ENCODE measurements at regions not wholly inside any gene's neighbourhood (a gene's known extent, or its start where the extent isn't known, plus 50 kb on each side); places are given as distances from the start of the nearest gene placed in this dataset.

GRCh38 chr7:79714081-79714480 is 260.6 kb upstream of the MAGI2 start:
- Histone ChIP-seq H3K4me3 (ENCODE audit: low read length) (no peak overlapping the region), H3K9me3 (ENCODE audit: control insufficient read depth, low read length) (no peaks in the 10 kb centered on the region), H3K36me3 (ENCODE audit: control insufficient read depth, insufficient read depth, low read length) (no peaks in the 10 kb centered on the region), H3K27ac (ENCODE audit: low read depth, low read length) (no peak overlapping the region), H3K27me3 (ENCODE audit: control insufficient read depth, insufficient read depth, low read length, poor library complexity, severe bottlenecking) (no peaks in the 10 kb centered on the region), H3K4me1 (ENCODE audit: control insufficient read depth, insufficient read depth, low read length) (peaks cover 5% of the 10 kb centered on the region), H3K9ac (ENCODE audit: extremely low read depth, low read length, poor library complexity, severe bottlenecking) (no peak overlapping the region)
- Mint-ChIP-seq H3K27ac (no peak overlapping the region), H3K27me3 (ENCODE audit: insufficient read depth) (peaks cover 19% of the 10 kb centered on the region), H3K9me3 (no peaks in the 10 kb centered on the region), H3K4me3 (no peak overlapping the region), H3K4me1 (peaks cover 13% of the 10 kb centered on the region), H3K36me3 (ENCODE audit: low read depth) (no peaks in the 10 kb centered on the region)
- DNase-seq, result no peak
- WGBS, 2 experiments (ENCODE audit: insufficient coverage in 1 of 2, insufficient read length in 1 of 2), result 94% methylated on average over 2 of the region's 2 CpGs; no CpG with 5 or more reads in 1 of the 2 experiments
- TF ChIP-seq CTCF (conservative IDR thresholded peaks at IDR 0.05), result no peak

- Mint-ChIP-seq H3K9me3 (no peaks in the 10 kb centered on the region), H3K36me3 (ENCODE audit: low read depth) (no peaks in the 10 kb centered on the region), H3K27ac (no peak overlapping the region), H3K4me3 (no peak overlapping the region), H3K27me3 (ENCODE audit: insufficient read depth) (peaks cover 19% of the 10 kb centered on the region), H3K4me1 (peaks cover 7% of the 10 kb centered on the region)
- H3K9me3 ChIP-seq (ENCODE audit: control insufficient read depth, low read length), result no peaks in the 10 kb centered on the region
- WGBS, 2 experiments (ENCODE audit: insufficient coverage in 1 of 2, insufficient read length in 1 of 2), result 83% methylated on average over 1 of the region's 1 CpG; no CpG with 5 or more reads in 1 of the 2 experiments
- no peak for DNase-seq
- TF ChIP-seq CTCF (conservative IDR thresholded peaks at IDR 0.05), result no peak
- no peak overlapping the region for H3K4me3 ChIP-seq (ENCODE audit: low read length)
- no peak overlapping the region for H3K27ac ChIP-seq (ENCODE audit: low read depth, low read length)
- H3K27me3 ChIP-seq (ENCODE audit: control insufficient read depth, insufficient read depth, low read length, poor library complexity, severe bottlenecking), result no peaks in the 10 kb centered on the region
- no peak overlapping the region for H3K9ac ChIP-seq (ENCODE audit: extremely low read depth, low read length, poor library complexity, severe bottlenecking)
- H3K4me1 ChIP-seq (ENCODE audit: control insufficient read depth, insufficient read depth, low read length), result peaks cover 5% of the 10 kb centered on the region
- no peaks in the 10 kb centered on the region for H3K36me3 ChIP-seq (ENCODE audit: control insufficient read depth, insufficient read depth, low read length)
Measured at GRCh38 chr7:79713276-79713675, 259.8 kb upstream of the MAGI2 start.

- Mint-ChIP-seq H3K9me3 (no peaks in the 10 kb centered on the region), H3K27ac (no peak overlapping the region), H3K27me3 (ENCODE audit: insufficient read depth) (peaks cover 25% of the 10 kb centered on the region), H3K4me3 (no peak overlapping the region), H3K36me3 (ENCODE audit: low read depth) (no peaks in the 10 kb centered on the region), H3K4me1 (peaks cover 7% of the 10 kb centered on the region)
- 95% methylated on average over 3 of the region's 4 CpGs; no CpG with 5 or more reads in 1 of the 2 experiments for WGBS, 2 experiments (ENCODE audit: insufficient coverage in 1 of 2, insufficient read length in 1 of 2)
- Histone ChIP-seq H3K27ac (ENCODE audit: low read depth, low read length) (no peak overlapping the region), H3K36me3 (ENCODE audit: control insufficient read depth, insufficient read depth, low read length) (no peaks in the 10 kb centered on the region), H3K9me3 (ENCODE audit: control insufficient read depth, low read length) (no peaks in the 10 kb centered on the region), H3K4me1 (ENCODE audit: control insufficient read depth, insufficient read depth, low read length) (peaks cover 5% of the 10 kb centered on the region), H3K4me3 (ENCODE audit: low read length) (no peak overlapping the region), H3K27me3 (ENCODE audit: control insufficient read depth, insufficient read depth, low read length, poor library complexity, severe bottlenecking) (no peaks in the 10 kb centered on the region), H3K9ac (ENCODE audit: extremely low read depth, low read length, poor library complexity, severe bottlenecking) (no peak overlapping the region)
- no peak for DNase-seq
- no peak for TF ChIP-seq CTCF (conservative IDR thresholded peaks at IDR 0.05)
Measured at GRCh38 chr7:79711660-79712059, 258.2 kb upstream of the MAGI2 start.

All from endodermal cell (in vitro differentiated cells).